IPS DF 19.7 (cell line): ENCODE measurements at regions not wholly inside any gene's neighbourhood (a gene's known extent, or its start where the extent isn't known, plus 50 kb on each side); places are given as distances from the start of the nearest gene placed in this dataset.

Source experiments
- DNase-seq: peaks from one replicate; pipeline ENCODE4 v3.0.0-alpha.2; 2013; ENCODE audit warnings: low read depth, low spot score

DNA sequence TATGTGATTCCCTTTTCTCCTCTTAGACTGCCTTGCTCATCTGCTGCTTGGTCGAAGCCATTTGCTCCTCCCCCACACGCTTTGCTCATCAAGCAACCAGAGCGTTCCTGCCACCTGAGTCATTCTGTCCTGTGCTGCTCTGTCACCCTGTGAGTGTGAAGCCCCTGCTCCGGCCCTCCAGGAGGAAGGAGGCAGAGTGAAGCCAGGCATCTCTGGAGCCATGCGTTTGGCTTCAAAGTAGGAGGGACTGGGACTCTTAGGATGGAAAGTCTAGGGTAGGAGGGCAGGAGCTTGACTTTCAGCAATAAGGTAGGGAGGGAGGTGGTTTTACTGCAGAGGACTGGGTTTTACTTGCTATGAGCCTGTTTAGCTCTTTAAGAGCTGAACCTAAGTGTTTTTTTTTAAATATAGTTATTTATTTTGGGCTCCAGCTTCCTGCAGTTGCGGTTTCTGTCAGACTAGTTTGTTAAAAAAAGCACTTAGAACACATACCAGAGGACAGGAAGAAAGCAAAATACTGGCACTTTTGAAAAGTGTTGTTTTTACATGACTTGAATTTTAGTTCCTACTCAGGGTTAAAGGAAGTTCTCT lies 63.6 kb downstream of the SPINK2 start:
- peak; percentile 67 for DNase-seq

GRCh38 chr4:56757261-56757746 lies 64.2 kb downstream of the SPINK2 start:
- no peak for DNase-seq

DNA sequence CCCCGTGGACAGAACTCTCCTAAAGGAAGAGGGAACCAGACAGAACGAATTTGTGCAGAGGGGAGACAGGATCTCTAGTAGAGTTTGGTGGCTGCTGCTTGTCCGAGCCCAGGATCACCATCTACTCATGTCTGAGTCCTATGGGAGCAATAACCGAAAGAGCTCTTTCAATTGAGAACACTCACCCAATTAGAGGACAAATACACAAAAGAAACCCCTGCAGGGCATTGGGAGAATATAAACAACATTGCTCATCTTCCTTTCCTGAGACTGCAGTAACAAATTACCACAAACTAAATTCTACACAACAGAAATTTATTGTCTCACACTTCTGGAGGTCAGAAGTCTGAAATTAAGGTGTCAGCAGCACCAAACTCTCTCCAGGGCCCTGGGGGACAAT lies 65.6 kb downstream of the SPINK2 start:
- DNase-seq: no peak

- no peak for DNase-seq
These were observed 68.5 kb downstream of the SPINK2 start for GRCh38 chr4:56752985-56753384.

- DNase-seq: no peak
These were observed 69.1 kb upstream of the HOPX start for GRCh38 chr4:56750231-56750630.

DNA sequence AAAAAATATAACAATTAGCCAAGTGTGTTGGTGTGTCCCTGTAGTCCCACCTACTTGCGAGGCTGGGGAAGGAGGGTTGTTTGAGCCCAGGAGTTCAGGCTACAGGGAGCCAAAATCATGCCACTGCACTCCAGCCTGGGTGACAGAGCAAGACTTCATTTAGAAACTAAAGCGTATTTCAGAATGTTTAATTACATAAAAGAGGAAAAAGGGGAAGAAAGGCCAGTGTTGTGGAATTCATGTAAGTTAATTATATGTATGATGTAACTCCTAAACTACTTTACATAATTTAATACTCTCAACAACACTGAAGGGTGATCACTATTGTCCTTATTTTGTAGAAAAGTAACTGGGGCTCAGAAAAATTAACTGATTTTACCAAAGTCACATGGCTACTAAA lies 67.2 kb upstream of the HOPX start:
- DNase-seq: no peak

DNA sequence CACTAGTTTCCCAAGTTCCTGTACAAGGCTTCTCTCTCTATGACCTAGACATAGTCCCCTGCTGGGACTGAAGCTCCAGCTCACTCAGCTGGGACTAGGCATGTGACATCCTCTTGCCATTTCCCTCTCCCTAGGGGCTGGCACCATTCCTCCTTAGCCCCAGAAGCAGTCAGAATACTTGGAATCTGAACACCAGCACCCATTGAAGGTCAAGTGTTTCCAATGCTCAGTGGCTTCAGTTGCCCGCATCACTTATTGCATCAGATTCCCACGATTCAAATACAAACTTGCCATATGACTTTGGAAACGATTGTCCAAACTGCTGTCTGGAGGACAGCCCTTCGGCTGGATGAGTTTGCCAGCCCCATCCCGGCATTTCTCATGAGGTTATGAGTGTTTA lies 65.5 kb upstream of the HOPX start:
- DNase-seq: no peak

DNA sequence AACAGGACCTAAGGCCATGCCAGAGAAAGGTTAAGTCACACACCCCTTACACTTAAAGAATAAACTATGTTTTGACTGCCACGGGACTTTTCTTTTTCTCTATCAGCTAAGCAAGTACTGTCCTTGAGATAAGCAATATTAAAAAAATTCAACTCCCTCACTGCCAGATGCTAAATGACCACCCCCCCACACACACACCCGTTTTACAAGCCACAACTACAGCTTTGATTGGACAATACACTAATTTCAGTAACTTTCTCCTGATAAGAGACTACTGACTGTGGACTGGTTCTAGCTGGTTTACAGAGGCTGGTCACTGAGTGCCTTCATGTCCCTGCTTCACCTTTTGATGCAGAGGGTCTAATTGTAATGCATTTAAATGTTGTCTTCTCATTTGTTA lies 63.9 kb upstream of the HOPX start:
- no peak for DNase-seq

- DNase-seq: no peak
These were observed 62.9 kb upstream of the HOPX start for GRCh38 chr4:56744030-56744429.

DNA sequence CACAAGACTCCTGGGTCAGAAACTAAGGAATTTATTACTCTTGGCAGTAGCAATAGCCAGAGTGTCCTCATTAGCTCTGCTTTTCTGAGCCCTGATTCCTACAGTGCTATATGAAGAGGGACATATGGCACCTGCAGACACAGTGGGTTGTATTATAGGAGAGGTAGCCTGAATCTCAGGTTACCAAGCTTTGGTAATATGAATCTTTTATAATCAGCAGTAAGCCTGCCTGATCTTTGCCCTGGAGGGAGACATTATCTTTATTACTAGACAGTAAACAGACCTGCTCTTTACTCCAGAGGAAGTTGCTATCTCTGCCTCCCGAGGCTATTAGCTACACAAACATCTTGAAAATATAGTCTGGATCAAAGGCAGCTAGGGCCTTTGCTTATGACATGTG lies 62.5 kb upstream of the HOPX start:
- DNase-seq: no peak

DNA sequence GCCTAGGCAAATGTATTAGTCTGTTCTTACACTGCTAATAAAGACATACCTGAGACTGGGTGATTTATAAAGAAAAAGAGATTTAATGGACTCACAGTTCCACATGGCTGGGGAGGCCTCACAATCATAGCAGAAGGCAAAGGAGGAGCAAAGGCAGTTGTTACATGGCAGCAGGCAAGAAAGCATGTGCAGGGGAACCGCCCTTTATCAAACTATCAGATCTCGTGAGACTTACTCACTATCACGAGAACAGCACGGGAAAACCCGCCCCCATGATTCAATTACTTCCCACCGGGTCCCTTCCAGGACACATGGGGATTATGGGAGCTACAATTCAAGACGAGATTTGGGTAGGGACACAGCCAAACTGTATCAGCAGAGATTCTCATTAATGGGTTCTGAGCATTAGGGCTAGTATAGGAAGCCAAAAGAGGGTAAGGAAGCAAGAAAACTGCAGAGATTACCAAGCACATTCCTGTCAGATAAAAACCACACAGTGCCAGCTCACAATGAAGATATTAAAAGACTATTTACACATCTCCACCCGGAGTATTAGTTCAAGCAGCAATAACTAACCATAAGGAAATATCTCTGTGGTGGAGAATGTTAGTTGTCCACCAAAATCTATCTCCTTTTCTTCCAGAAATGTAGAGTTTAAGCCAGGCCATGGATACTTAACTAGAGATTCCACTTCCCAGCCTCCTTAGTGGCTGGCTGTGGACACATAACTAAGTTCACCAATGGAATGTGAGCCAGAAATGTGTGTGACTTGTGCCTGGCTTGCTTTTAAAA lies 61.2 kb upstream of the HOPX start:
- no peak for DNase-seq

DNA sequence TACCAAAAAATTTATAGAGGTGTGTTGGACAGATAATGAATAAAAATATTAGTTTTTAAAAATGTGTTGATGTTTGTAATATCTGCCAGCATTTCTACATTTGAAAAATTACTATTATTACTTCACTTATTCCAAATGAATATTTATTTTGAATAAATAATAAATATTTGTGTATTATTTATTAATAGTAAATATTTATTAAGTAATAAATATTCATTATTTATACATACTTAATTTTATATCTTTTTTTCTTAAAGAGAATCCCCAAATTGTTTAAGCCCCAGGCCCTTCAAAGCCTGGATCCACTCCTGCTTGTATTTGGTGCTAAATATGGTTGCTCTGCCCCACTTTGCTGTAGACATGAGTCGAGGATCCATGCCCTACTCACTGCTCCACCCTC lies 60.5 kb upstream of the HOPX start:
- DNase-seq: no peak

- DNase-seq: no peak
These were observed 58.1 kb upstream of the HOPX start for GRCh38 chr4:56739066-56739777.

- no peak for DNase-seq
These were observed 56.6 kb upstream of the HOPX start for GRCh38 chr4:56737666-56738065.

GRCh38 chr4:56733352-56733751 lies 52.3 kb upstream of the HOPX start:
- DNase-seq: no peak

DNA sequence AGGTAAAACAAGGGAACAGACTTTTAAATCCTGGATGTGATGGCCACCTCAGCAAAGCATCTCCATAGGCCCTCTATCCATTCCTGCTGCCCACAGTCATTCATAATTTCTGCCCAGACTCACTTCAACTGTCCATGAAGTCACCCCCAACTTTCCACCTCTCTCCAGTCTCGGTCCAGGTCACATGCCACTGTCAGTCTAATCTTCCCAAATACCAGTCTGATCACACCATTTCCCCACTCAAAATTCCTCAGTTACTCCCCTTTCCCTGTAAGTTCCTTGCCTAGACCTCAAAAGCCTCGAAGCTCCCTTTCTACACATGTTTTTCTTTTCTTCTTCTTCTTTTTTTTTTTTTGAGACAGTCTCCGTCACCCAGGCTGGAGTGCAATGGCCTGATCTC lies 51.2 kb upstream of the HOPX start:
- DNase-seq: no peak

GRCh38 chr4:56731857-56732256 lies 50.8 kb upstream of the HOPX start:
- DNase-seq: no peak
